NCI-H1694 (cell line): ENCODE measurements at regions not wholly inside any gene's neighbourhood (a gene's known extent, or its start where the extent isn't known, plus 50 kb on each side); places are given as distances from the start of the nearest gene placed in this dataset.

Experiments
- DNase-seq: peaks from one replicate; lab custom pipeline; 2025; lab: John Stamatoyannopoulos, UW

- DNase-seq, result no peak
Measured at GRCh38 chr15:97890307-97890706, 70.2 kb upstream of the ARRDC4 start.

- DNase-seq, result no peak
Measured at GRCh38 chr15:97892167-97892938, 68.2 kb upstream of the ARRDC4 start.

- no peak for DNase-seq
Measured at GRCh38 chr15:97893967-97894366, 66.5 kb upstream of the ARRDC4 start.

- DNase-seq, result no peak
Measured at GRCh38 chr15:97899981-97900380, 60.5 kb upstream of the ARRDC4 start.

GRCh38 chr15:97902140-97902780, 58.2 kb upstream of the ARRDC4 start:
- DNase-seq, result no peak

- DNase-seq, result no peak
Measured at GRCh38 chr15:97903560-97903959, 56.9 kb upstream of the ARRDC4 start.

- no peak for DNase-seq
Measured at GRCh38 chr15:97903971-97904572, 56.4 kb upstream of the ARRDC4 start.

- peak; percentile 38 for DNase-seq
Measured at GRCh38 chr15:97909291-97909891, 51.1 kb upstream of the ARRDC4 start.
